OCI-LY7 (cell line): ENCODE measurements at regions not wholly inside any gene's neighbourhood (a gene's known extent, or its start where the extent isn't known, plus 50 kb on each side); places are given as distances from the start of the nearest gene placed in this dataset.

ENCODE experiments used
- BruUV-seq: library from RNA; stranded (reverse); fragments of 400-500 nt; replicated peaks from 2 replicates; lab custom pipeline; 2021; lab: Mats Ljungman, UMichigan
- CTCF ChIA-PET: fragments of 300-600 bp; sonication (Branson Sonifier 250); formaldehyde crosslinking; loops from one replicate; lab custom pipeline; 2022; ENCODE audit warnings: antibody characterized with exemption; ENCODE audit not compliant: unreplicated experiment; lab: Charles Lee
- POLR2A ChIA-PET: fragments of 300-600 bp; sonication (Branson Sonifier 250); formaldehyde crosslinking; loops from one replicate; lab custom pipeline; 2022; ENCODE audit warnings: antibody characterized with exemption; lab: Charles Lee
- DNase-seq: peaks from one replicate; pipeline ENCODE4 v3.0.0-alpha.2; 2015; ENCODE audit warnings: low spot score
- H2AFZ ChIP-seq: fragments of 200-600 bp; sonication (generic), shearing (Covaris generic); 2 replicates; pipeline ENCODE4 v1.6.1; 2014; ENCODE audit warnings: mild to moderate bottlenecking, antibody characterized with exemption, low read length, moderate library complexity
- H3K27ac ChIP-seq: fragments of 200-600 bp; sonication (generic); 2 replicates; pipeline ENCODE4 v1.5.1; 2014; ENCODE audit warnings: mixed run types, low read depth, mild to moderate bottlenecking, moderate library complexity, low read length, inconsistent platforms; ENCODE audit not compliant: poor library complexity, severe bottlenecking
- H3K36me3 ChIP-seq: fragments of 200-600 bp; sonication (generic); 2 replicates; pipeline ENCODE4 v1.6.1; 2014; ENCODE audit warnings: mild to moderate bottlenecking, antibody characterized with exemption, low read length, moderate library complexity, mixed read lengths; ENCODE audit not compliant: insufficient read depth
- H3K4me1 ChIP-seq: fragments of 200-600 bp; sonication (generic); 2 replicates; pipeline ENCODE4 v1.5.1; 2014; ENCODE audit warnings: mild to moderate bottlenecking, low read length; ENCODE audit not compliant: insufficient read depth, poor library complexity, severe bottlenecking
- H3K4me2 ChIP-seq: fragments of 200-600 bp; sonication (generic); 2 replicates; pipeline ENCODE4 v1.6.1; 2014; ENCODE audit warnings: mild to moderate bottlenecking, low read length
- H3K4me3 ChIP-seq: fragments of 200-600 bp; sonication (generic); 2 replicates; pipeline ENCODE4 v1.5.1; 2014; ENCODE audit warnings: mild to moderate bottlenecking, low read depth, low read length; ENCODE audit not compliant: poor library complexity, severe bottlenecking
- H3K79me2 ChIP-seq: fragments of 200-600 bp; sonication (generic); 2 replicates; pipeline ENCODE4 v1.6.1; 2016; ENCODE audit warnings: low read depth, mild to moderate bottlenecking, low read length, moderate library complexity, mixed read lengths; ENCODE audit not compliant: insufficient read depth
- H3K9me2 ChIP-seq: fragments of 200-600 bp; sonication (generic); 2 replicates; pipeline ENCODE4 v1.6.1; 2016; ENCODE audit warnings: mild to moderate bottlenecking, low read length, mixed read lengths; ENCODE audit not compliant: insufficient read depth
- H3K9me3 ChIP-seq: fragments of 200-600 bp; sonication (generic); 2 replicates; pipeline ENCODE4 v1.6.1; 2014; ENCODE audit warnings: mild to moderate bottlenecking, mixed run types, low read length, mixed read lengths
- H4K20me1 ChIP-seq: fragments of 200-600 bp; sonication (generic); 2 replicates; pipeline ENCODE4 v1.6.1; 2014; ENCODE audit warnings: mild to moderate bottlenecking, antibody characterized with exemption, low read length, moderate library complexity, mixed read lengths; ENCODE audit not compliant: insufficient read depth
- CTCF ChIP-seq: fragments of 200-600 bp; sonication (generic); conservative IDR thresholded peaks from 2 replicates; pipeline ENCODE4 v1.5.1; 2014; ENCODE audit warnings: mild to moderate bottlenecking, antibody characterized with exemption, low read length, moderate library complexity, mixed read lengths
- EZH2phosphoT487 ChIP-seq: fragments of 200-600 bp; sonication (generic); IDR thresholded peaks from 2 replicates; pipeline ENCODE4 v1.6.1; 2018; ENCODE audit warnings: low read depth, borderline replicate concordance, mild to moderate bottlenecking, mixed run types, antibody characterized with exemption, low read length, moderate library complexity, mixed read lengths
- intact Hi-C: fragments of 100-400 bp; cut with micrococcal nuclease; formaldehyde crosslinking; loops from one replicate; pipeline ENCODE4 v1.10.0; 2022; ENCODE audit not compliant: unreplicated experiment

DNA sequence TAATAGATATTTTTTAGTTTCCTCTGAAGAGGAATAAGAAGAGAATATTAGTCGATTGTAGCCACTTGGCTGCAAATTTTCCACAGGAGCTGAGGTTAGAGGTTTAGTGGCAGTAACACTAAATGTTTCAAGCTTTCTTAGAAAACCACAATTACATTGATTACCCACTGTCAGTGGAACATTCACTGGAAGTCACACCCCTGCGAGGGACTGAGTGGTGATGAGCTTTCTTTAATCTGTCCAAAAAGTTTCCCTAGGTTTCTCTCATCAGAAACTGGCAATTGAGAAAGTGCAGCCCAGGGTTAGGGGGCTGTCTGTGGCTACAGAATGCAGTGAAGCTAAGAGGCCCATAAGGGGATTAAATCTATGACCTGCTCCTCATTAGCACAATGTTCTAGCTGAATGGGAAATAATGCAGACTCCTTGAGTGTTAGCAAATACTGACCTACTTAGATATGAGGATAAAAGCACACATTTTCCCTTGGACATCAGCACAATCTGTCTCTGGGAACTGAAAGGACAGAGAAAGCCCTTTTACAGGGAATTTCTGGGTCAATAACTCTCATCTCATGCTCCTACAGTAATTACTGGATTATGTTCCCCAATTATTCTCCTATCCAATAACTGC, 189.5 kb downstream of the FAM76B start:
- Histone ChIP-seq H3K27ac (no peak overlapping the region), H4K20me1 (no peaks in the 10 kb centered on the region), H3K4me1 (no peaks in the 10 kb centered on the region), H2AFZ (no peak overlapping the region), H3K9me2 (no peaks in the 10 kb centered on the region; the same call in 1 of the 2 replicates), H3K9me3 (no peaks in the 10 kb centered on the region), H3K36me3 (no peaks in the 10 kb centered on the region), H3K4me3 (no peak overlapping the region), H3K4me2 (no peak overlapping the region), H3K79me2 (no peaks in the 10 kb centered on the region)
- no TSS peak for BruUV-seq
- CTCF ChIA-PET, result no interaction called here
- POLR2A ChIA-PET, result interaction anchor here (0.5 to 0.6 kb wide), 3 partner anchors 17 to 57 kb away, joined by 3 read pairs; no protein-coding TSS in a partner anchor
- no peak for DNase-seq
- intact Hi-C loops, result loop anchor here (1.0 kb wide), 1 partner anchor 12 kb away; no protein-coding TSS in a partner anchor
- TF ChIP-seq CTCF, result no peak
- TF ChIP-seq EZH2phosphoT487, result no peak

DNA sequence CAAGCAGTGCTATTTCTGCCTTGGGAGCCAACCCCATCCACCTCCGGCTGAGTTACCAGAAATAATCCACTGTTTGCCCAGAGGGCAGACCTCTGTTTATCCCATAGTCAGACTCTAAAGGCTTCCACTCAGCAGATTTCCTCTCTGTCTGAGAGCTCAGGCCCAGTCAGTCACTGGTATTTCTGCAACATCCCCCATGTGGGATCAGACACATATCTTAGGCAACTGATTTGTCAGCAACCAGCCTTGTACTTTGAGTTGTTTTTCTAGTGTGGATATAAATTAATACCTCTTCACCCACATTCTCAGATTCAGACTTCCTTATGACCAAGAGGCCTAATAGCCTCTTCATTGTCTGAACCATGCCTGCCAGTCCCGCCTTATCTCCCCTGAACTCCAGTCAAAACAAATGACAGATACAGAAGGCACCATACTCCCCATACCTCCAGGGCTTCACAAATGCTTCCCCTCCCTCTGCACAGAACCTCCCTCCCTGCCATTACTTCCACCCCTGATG, 193.6 kb downstream of the FAM76B start:
- Histone ChIP-seq H3K79me2 (no peaks in the 10 kb centered on the region), H3K4me2 (no peak overlapping the region), H3K27ac (no peak overlapping the region), H3K36me3 (no peaks in the 10 kb centered on the region), H3K4me1 (no peaks in the 10 kb centered on the region), H3K9me2 (no peaks in the 10 kb centered on the region), H3K4me3 (no peak overlapping the region), H2AFZ (no peak overlapping the region), H4K20me1 (no peaks in the 10 kb centered on the region), H3K9me3 (no peaks in the 10 kb centered on the region)
- DNase-seq, result no peak
- ChIA-PET POLR2A (no interaction called here), CTCF (no interaction called here)
- intact Hi-C loops, result no loop called here
- TF ChIP-seq EZH2phosphoT487, result no peak
- TF ChIP-seq CTCF, result no peak
- no TSS peak for BruUV-seq

GRCh38 chr11:95595541-95595940, 194.0 kb downstream of the FAM76B start:
- H3K9me2 ChIP-seq, result no peaks in the 10 kb centered on the region
- H2AFZ ChIP-seq, result no peak overlapping the region
- intact Hi-C loops, result no loop called here
- CTCF ChIA-PET, result no interaction called here
- POLR2A ChIA-PET, result no interaction called here
- H3K4me3 ChIP-seq, result no peak overlapping the region
- no peaks in the 10 kb centered on the region for H3K79me2 ChIP-seq
- no peak overlapping the region for H3K4me2 ChIP-seq
- no peak overlapping the region for H3K27ac ChIP-seq
- no peaks in the 10 kb centered on the region for H4K20me1 ChIP-seq
- H3K9me3 ChIP-seq, result no peaks in the 10 kb centered on the region
- TF ChIP-seq CTCF, result no peak
- TF ChIP-seq EZH2phosphoT487, result no peak
- no peaks in the 10 kb centered on the region for H3K4me1 ChIP-seq
- no peak for DNase-seq
- no TSS peak for BruUV-seq
- no peaks in the 10 kb centered on the region for H3K36me3 ChIP-seq
